ENCODE measurements at regions not wholly inside any gene's neighbourhood (a gene's known extent, or its start where the extent isn't known, plus 50 kb on each side); places are given as distances from the start of the nearest gene placed in this dataset.
"Not testable (repeated sequence)": the region's sequence is repeated elsewhere in the genome, so short reads cannot be mapped to it uniquely, and the experiment has no call there.

- Histone ChIP-seq H3K36me3 (no peaks in the 10 kb centered on the region), H3K9me3 (replicated peaks) (no peaks in the 10 kb centered on the region), H3K4me3 (no peak overlapping the region), H3K27ac (replicated peaks) (no peak overlapping the region), H3K27me3 (ENCODE audit: low read depth) (no peaks in the 10 kb centered on the region), H3K4me1 (peaks cover 20% of the 10 kb centered on the region)
- no peak for TF ChIP-seq CTCF (IDR thresholded peaks at IDR 0.05; ENCODE audit: borderline replicate concordance)
- no peak for DNase-seq
- intact Hi-C loops (cut with micrococcal nuclease), result no loop called here
These were observed 61.9 kb upstream of the ADGRL2 start for GRCh38 chr1:81738875-81739274.

- H3K27ac ChIP-seq (replicated peaks), result no peak overlapping the region
- H3K9me3 ChIP-seq (replicated peaks), result no peaks in the 10 kb centered on the region
- intact Hi-C loops (cut with micrococcal nuclease), result no loop called here
- TF ChIP-seq CTCF (IDR thresholded peaks at IDR 0.05; ENCODE audit: borderline replicate concordance), result no peak
- H3K36me3 ChIP-seq, result no peaks in the 10 kb centered on the region
- H3K27me3 ChIP-seq (ENCODE audit: low read depth), result no peaks in the 10 kb centered on the region
- H3K4me1 ChIP-seq, result no peaks in the 10 kb centered on the region
- no peak for DNase-seq
- no peak overlapping the region for H3K4me3 ChIP-seq
These were observed 67.3 kb upstream of the ADGRL2 start for GRCh38 chr1:81733480-81733879.

- intact Hi-C loops (cut with micrococcal nuclease), result no loop called here
- no peaks in the 10 kb centered on the region for H3K36me3 ChIP-seq
These were observed 68.7 kb upstream of the ADGRL2 start for GRCh38 chr1:81731989-81732388.

GRCh38 chr1:81730881-81731280, 69.9 kb upstream of the ADGRL2 start:
- Histone ChIP-seq H3K27me3 (ENCODE audit: low read depth) (no peaks in the 10 kb centered on the region), H3K4me1 (no peaks in the 10 kb centered on the region), H3K4me3 (no peak overlapping the region), H3K36me3 (no peaks in the 10 kb centered on the region), H3K27ac (replicated peaks) (no peak overlapping the region), H3K9me3 (replicated peaks) (no peaks in the 10 kb centered on the region)
- TF ChIP-seq CTCF (IDR thresholded peaks at IDR 0.05; ENCODE audit: borderline replicate concordance), result no peak
- intact Hi-C loops (cut with micrococcal nuclease), result no loop called here
- no peak for DNase-seq

More at GRCh38 chr1:81731989-81732388, 68.7 kb upstream of the ADGRL2 start:
- Histone ChIP-seq H3K4me3 (no peak overlapping the region), H3K4me1 (no peaks in the 10 kb centered on the region), H3K27ac (replicated peaks) (no peak overlapping the region), H3K27me3 (ENCODE audit: low read depth) (no peaks in the 10 kb centered on the region), H3K9me3 (replicated peaks) (no peaks in the 10 kb centered on the region)
- peak; percentile 27 for TF ChIP-seq CTCF (IDR thresholded peaks at IDR 0.05; ENCODE audit: borderline replicate concordance)
- DNase-seq, result no peak

GRCh38 chr1:81730299-81730698, 70.4 kb upstream of the ADGRL2 start:
- H3K4me1 ChIP-seq; H3K27me3 ChIP-seq (ENCODE audit: low read depth); H3K9me3 ChIP-seq (replicated peaks); H3K36me3 ChIP-seq; H3K4me3 ChIP-seq; intact Hi-C loops (cut with micrococcal nuclease); DNase-seq; H3K27ac ChIP-seq (replicated peaks): not testable (repeated sequence)

GRCh38 chr1:81729818-81730217, 70.9 kb upstream of the ADGRL2 start:
- no peak overlapping the region for H3K4me3 ChIP-seq
- no peaks in the 10 kb centered on the region for H3K36me3 ChIP-seq
- TF ChIP-seq CTCF (IDR thresholded peaks at IDR 0.05; ENCODE audit: borderline replicate concordance), result no peak
- intact Hi-C loops (cut with micrococcal nuclease), result no loop called here
- no peaks in the 10 kb centered on the region for H3K9me3 ChIP-seq (replicated peaks)
- DNase-seq, result no peak
- no peaks in the 10 kb centered on the region for H3K27me3 ChIP-seq (ENCODE audit: low read depth)
- H3K4me1 ChIP-seq, result no peaks in the 10 kb centered on the region
- H3K27ac ChIP-seq (replicated peaks), result no peak overlapping the region
